Erythroblast (primary cell): ENCODE measurements at regions not wholly inside any gene's neighbourhood (a gene's known extent, or its start where the extent isn't known, plus 50 kb on each side); places are given as distances from the start of the nearest gene placed in this dataset.

Source experiments
- DNase-seq, 2 experiments: peaks; one replicate each; lab custom pipeline; 2025; lab: John Stamatoyannopoulos, UW
- GATA1 ChIP-seq: IDR thresholded peaks from 2 replicates; pipeline ENCODE4 v1.6.1; 2011; ENCODE audit warnings: low read depth, mild to moderate bottlenecking, control low read depth, low read length, moderate library complexity
- POLR2A ChIP-seq: IDR thresholded peaks from 2 replicates; pipeline ENCODE4 v1.6.1; 2011; ENCODE audit warnings: mild to moderate bottlenecking, low read length

DNA sequence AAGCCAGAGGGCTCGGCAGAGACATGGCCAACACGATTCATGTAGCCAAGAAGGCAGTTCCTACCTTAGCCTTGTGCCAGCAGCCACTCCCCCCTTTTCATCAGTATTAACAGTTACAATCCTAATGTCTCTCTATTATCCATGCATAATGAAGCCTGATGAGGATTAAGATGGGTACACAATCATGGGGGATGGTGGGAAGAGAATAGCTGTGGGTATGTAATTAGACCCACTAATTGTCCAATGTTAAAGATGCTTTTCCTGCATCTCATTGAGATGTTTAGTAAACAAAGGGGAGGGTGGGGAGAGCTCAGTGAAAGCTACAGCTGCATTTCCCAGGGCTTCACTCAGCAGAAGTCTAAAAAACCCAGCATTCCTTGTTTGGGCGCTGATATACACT, 70.4 kb upstream of the CMKLR1 start:
- TF ChIP-seq POLR2A: no peak
- TF ChIP-seq GATA1: no peak
- DNase-seq: no peak

- no peak for DNase-seq
- no peak for TF ChIP-seq GATA1
- TF ChIP-seq POLR2A: no peak
Measured at GRCh38 chr12:108403952-108404351, 64.8 kb upstream of the CMKLR1 start.

DNA sequence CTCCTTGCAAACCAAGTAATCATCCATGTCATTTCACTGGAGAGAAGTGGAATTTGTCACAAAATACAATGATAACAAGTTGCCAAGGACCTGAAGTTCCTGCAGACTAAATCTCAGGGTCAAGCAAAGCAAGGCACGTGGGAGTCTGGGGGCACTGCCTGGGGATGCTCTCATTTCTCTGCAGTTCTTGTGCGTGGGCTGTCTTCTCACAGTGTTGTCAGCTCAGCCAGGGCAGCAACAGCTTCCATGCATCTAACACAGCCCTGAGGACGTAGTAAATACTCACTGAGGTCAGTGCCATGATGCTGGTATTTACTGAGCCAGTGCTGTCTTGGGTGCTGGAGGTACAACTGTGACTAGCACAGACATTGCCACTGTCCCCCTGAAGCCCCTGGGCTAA, 62.9 kb upstream of the CMKLR1 start:
- no peak for DNase-seq
- TF ChIP-seq POLR2A (no peak), GATA1 (no peak)

DNA sequence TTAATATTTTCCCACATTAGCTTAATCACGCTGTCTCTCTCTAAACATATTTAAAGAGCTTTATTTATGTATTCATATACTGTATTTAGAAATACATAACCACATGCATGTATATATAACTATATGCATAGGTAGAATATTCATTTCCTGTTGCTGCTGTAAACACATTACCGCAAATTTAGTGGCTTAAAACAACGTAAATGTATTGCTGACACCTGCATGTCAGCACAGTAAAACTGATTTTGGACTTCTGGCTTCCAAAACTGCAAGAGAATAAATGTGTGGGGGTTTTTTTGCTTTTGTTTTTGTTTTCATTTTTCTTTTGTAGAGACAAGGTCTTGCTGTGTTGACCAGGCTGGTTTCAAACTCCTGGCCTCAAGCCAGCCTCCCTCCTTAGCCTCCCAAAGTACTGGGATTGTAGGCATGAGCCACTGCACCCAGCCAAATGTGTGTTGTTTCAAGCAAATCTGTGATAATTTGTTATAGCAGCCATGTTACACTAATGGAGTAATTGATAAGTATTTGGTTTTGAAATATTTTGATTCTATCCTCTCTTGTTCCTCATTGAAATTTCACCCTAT, 61.9 kb upstream of the CMKLR1 start:
- no peak for DNase-seq
- TF ChIP-seq POLR2A (no peak), GATA1 (no peak)

GRCh38 chr12:108400481-108400880, 61.4 kb upstream of the CMKLR1 start:
- DNase-seq: no peak
- TF ChIP-seq POLR2A (no peak), GATA1 (no peak)

DNA sequence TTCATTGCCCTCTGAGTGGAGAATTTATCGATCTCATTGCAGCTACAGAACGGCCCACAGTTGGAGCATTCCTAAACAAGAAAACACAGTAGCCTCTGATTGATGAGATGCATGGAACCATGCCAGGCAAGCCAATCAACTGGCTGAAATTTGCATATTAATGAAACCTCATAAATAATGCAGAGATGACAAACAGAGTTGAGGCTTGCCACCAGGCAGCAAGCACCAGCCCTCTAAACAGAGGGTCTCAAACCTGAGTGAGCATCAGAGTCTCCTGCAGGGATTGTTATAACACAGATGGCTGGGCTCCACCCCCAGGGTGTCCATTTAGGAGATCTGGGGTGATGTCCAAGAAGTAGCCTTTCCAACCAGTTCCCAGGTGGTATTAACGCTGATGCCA, 60.9 kb upstream of the CMKLR1 start:
- no peak for DNase-seq
- TF ChIP-seq POLR2A: no peak
- no peak for TF ChIP-seq GATA1

DNA sequence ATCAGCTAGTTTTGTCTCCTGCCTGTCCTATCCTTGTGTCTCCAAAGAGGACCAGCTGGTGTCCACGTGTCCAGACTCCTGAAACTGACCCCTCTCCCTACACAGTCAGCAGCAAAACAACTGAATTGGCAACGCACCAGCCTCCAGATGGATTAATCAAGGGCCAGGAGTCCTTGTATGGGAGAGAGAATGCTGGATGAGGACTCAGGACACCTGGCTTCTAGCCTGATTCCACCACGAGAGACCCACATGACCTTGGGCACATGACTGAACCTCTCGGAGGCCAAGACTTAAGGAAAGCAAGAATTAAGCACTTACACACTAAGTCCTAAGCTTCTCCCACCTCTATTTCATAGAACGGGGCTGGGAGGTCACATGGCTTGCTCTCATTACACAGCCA, 60.4 kb upstream of the CMKLR1 start:
- no peak for DNase-seq

DNA sequence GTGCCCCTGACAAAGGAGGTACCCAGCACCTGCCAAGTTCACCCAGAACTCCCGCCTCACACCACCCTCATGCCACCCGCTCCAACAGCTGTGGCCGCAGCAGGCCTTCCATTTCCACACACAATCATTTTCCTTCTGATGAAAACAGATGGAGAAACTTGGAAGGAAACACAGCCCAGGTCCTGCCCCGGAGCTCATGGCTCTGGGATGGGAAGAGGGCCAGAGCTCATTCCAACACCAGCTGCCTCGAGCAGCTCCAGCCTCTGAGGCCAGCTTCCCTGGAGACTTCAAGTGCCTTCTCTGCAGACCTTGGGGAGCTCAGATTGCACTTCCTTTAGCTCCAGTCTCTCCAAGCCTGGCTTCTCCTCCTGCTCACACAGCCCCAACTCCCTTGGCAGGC, 55.1 kb upstream of the CMKLR1 start:
- TF ChIP-seq POLR2A (no peak), GATA1 (no peak)

More for the DNA sequence above, 60.4 kb upstream of the CMKLR1 start:
- no peak for TF ChIP-seq GATA1
- TF ChIP-seq POLR2A: no peak

GRCh38 chr12:108392284-108392683, 53.2 kb upstream of the CMKLR1 start:
- no peak for DNase-seq
- TF ChIP-seq GATA1: no peak
- no peak for TF ChIP-seq POLR2A

More for the DNA sequence above, 55.1 kb upstream of the CMKLR1 start:
- no peak for DNase-seq

- no peak for DNase-seq
- TF ChIP-seq GATA1 (no peak), POLR2A (no peak)
Measured at GRCh38 chr12:108390495-108391203, 51.5 kb upstream of the CMKLR1 start.

GRCh38 chr12:108389544-108389943, 50.4 kb upstream of the CMKLR1 start:
- DNase-seq: no peak
- TF ChIP-seq GATA1 (no peak), POLR2A (no peak)
